Stimulated activated CD4-positive, alpha-beta T cell treated with anti-CD3 and anti-CD28 coated beads, Interleukin-1b, Interleukin-23, amount 100 ng/mL, for 1 hour (primary cell): ENCODE measurements at regions not wholly inside any gene's neighbourhood (a gene's known extent, or its start where the extent isn't known, plus 50 kb on each side); places are given as distances from the start of the nearest gene placed in this dataset.
"Not testable (repeated sequence)": the region's sequence is repeated elsewhere in the genome, so short reads cannot be mapped to it uniquely, and the experiment has no call there.

Experiments
- DNase-seq, 2 donors: peaks; one replicate each; pipeline ENCODE4 v3.0.0-alpha.2; 2020; ENCODE audit warnings: low read depth in 2 of 2

DNA sequence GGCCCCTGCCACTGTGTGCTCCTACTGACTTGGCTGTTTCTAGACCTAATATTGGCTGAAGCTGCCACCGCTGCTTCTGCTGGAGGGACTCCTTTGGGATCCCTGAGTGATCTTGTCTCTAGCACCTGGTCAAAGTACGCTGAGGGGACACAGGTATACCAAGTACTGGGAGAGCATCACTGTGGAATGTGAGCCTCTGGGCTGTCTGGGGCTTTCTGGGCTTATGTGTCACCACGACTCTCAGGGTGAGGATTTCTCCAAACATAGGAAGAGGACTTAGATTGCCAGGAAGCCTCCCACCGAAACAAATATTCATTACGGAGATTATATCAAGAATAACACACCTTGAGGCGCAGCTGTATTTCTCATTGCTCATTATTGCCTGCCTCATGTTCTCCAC lies 435.8 kb downstream of the HS3ST3B1 start:
- DNase-seq, result no peak

DNA sequence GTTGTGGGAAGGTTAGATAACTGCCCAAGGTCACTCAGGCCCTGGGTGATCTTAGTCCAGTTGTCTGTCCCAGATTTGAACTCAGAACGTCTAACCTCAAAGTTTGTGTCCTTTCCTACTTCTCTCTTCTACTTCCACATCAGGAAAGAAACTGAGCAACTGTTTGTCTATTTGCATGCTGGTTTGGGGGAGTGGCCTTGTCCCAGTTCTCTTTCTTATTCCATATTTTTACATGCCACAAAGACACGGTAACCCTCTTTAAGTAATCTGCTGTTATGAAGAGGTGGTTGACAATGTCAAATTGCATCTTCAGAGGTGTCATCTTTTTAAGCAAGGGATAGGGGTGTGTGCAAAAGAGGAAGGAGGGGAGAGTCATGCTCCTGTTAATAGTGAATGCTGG lies 432.5 kb downstream of the HS3ST3B1 start:
- no peak for DNase-seq

DNA sequence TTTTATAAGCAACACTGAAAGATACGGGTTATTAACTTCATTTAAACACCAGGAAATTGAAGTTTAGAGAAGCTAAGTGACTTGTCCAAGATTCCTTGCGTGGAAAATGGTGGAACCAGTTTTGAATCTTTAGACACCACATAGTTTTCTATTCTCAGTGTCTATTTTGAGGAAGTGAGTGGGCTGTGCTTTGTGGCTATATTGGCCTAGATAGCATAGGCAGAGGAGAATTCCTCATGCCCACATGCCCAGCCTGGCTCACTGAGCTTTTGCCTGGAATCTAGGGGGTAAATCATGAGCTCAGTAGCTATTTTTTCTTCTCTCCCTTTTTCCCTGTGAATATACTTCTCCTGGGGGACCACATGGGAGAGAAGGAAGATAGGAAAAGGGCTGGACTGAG lies 431.3 kb downstream of the HS3ST3B1 start:
- DNase-seq, result no peak

DNA sequence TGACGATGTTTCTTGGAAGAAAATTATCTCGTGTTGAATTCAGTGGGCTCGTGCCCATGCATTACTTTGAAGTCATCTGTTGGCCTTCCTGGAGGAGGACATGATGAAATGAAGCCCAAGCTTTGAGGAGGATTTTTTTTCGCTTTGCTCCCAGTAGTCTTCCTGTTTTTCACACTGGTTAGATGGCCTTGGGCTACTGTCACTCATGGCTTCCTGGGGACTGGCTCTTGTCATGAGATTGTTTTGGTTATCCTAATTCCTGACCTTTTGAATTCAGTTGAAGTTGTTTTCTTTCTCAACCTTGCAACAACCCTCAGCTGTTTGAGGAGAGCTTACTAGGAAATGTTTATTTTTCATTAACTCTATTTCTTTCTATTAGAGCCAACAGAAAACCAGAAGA lies 430.7 kb downstream of the HS3ST3B1 start:
- DNase-seq, result no peak

DNA sequence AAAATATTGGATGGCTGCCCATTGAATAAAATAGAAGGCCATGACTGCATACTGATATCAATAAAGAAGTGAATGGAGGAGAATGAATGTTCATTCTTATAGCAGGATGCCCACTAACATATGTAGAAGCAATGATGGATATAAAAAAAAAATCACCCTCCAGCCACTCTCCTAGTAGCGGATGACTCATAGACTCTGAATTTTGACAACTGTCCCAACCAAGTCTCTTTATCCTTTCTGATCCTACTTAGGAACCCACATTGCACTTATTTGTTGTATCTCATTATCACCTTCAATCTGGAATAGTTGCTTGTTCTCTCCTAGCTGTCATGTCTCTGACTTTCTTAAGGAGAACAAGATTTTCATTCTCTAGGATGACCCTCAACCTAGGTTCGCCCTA lies 429.9 kb downstream of the HS3ST3B1 start:
- DNase-seq, result no peak

DNA sequence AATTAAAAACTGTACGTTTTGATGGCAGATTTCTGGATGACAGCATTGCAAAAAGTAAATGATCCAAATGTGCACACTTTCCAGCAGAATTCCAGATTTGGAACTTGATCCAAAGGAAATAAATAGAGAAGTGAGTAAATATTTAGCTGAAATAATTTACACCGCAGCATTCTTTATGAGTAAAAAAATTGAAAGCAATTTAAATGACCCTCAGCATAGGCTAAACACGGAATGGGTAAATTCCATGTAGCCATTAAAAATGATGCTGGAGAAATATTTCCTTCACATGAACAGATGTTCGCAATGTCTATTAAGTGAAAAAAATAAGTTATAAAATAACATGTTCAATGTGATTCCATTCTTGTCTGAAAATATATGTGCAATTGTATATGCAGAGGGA lies 424.8 kb downstream of the HS3ST3B1 start:
- DNase-seq, result no peak

DNA sequence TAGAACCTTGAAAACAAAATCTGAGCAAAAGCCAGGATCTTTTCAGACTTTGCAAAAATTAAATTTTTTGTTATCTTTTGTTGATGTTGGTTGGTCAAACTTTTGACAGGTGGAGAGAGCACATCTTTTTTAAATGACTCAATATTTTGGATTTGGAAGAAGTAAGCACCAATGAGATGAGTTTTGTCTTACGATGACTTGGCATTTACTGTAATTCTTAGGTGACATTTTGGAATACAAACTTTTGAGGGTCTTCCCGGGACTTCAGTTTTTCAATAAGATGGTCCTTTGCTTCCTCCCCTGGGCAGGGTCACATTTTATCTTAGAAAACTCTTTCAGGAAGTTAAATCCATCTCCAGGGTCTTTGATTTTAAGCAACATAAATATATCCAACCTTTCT lies 423.9 kb downstream of the HS3ST3B1 start:
- DNase-seq, result no peak

DNA sequence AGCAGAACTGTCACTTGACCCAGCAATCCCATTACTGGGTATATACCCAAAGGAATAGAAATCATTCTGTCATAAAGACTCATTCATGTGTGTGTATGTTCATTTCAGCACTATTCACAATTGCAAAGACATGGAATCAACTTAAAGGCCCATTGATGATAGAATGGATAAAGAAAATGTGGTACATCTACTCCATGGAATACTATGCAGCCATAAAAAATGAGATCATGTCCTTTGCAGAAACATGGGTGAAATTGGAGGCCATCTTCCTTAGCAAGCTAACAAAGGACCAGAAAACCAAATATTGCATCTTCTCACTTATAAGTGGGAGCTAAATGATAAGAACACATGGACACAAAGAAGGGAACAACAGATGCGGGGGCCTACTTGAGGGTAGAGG lies 422.5 kb downstream of the HS3ST3B1 start:
- not testable (repeated sequence) for DNase-seq

DNA sequence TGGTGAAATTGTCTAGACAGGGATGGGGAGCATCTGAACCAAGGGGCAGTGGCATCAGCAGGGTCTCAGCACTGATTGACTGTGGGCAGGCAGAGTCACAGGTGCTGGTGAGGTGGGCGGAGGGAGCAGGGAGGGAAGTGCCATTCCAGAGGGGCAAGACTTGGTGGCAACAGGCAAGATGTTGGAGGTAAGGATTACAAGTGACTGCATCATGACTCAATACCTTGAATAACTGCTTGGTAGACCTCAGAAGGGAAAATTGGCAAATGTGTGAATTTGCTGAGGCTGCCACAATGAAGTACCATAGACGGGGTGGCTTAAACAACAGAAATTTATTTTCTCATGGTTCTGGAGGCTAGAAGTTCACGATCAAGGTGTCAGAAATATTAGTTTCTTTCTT lies 419.1 kb downstream of the HS3ST3B1 start:
- no peak for DNase-seq

DNA sequence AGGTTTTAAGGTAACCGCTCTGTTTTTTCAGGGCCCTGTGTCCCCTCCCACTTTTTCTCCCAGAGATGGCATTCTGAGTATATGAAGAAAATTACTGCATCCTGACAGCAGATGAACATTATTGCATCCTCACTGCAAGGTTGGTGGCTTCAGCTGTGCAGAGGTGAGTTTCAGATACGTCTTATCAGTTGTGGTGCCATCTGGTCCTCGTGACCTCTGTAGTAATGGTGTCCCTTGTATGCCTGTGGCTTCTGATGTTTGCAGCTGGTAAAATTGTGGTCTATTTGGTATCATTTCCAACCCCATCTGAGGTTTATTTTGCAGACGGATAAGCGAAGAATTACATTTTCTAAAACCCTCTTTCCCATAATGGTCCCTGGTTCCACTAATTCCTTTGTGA lies 417.0 kb downstream of the HS3ST3B1 start:
- DNase-seq, result no peak

DNA sequence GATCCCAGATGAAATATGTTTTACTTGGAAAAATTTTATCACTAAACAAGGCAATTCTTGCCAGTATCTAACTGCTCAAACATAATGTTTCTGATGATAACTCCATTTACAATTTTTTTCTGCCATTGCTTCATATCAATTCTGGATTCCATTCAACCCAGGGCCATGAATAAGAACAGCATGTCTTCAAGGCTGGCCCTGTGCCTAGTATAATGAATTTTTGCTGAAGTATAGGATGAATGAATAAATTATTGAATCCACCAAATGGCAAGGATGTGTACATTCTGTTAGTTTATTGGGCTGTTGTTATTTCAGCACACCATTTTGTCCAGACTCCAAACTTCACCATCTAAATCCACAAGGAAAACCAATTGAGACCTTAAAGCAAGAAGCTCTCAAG lies 414.7 kb downstream of the HS3ST3B1 start:
- DNase-seq, result no peak

DNA sequence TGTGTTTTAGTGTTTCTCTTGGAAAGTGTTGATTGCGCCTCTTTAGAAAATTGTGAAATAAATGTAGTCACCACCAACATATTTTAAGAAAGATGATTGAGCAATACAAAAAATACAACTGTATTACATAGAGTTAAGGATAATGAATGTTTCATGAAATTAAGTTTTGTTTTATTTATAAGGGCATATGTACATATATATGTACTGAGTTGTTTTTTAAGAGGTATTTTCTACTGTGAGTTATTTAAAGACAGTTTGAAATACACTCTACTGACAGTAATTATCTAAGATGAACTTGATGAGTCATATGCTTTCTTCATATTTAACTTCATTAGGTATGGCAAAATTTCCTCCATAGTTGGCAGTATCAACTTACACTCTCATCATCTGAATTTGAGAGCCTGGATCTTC lies 411.7 kb downstream of the HS3ST3B1 start:
- no peak for DNase-seq

DNA sequence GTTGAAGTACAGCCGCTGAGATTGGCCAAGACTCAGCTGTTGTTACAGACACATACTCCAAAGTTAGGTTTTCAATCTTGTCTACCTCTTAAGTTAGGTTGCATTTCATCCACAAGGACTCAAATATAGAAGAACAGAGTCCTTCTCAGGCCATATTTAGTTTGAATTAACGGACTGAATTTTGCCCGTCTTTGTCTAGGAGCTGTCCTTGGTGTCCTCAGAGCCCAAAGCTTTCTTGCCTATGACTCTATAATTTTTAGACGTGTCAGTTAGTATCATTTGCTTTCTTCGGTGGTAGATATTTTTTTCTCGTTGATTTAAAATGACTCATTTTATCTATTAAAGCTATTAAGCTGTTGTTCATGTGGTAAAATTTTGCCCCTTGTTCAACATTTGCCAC lies 403.2 kb downstream of the HS3ST3B1 start:
- DNase-seq, result no peak

DNA sequence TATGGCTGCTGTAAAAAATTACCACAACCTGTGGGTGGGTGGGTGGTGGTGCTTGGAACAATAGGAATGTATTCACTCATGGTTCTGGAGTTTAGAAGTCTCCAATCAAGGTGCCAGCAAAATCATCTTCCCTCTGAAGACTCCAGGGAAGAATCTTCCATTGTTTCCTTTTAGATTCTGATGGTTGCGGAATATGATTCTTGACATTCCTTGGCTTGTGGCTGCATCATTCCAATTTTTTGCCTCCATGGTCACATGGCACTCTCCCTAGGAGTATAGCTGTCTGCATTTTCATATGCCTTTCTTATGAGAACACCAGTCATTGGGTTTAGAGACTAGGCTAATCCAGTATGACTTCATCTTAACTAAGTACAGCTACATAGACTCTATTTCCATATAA lies 401.0 kb downstream of the HS3ST3B1 start:
- DNase-seq, result no peak

DNA sequence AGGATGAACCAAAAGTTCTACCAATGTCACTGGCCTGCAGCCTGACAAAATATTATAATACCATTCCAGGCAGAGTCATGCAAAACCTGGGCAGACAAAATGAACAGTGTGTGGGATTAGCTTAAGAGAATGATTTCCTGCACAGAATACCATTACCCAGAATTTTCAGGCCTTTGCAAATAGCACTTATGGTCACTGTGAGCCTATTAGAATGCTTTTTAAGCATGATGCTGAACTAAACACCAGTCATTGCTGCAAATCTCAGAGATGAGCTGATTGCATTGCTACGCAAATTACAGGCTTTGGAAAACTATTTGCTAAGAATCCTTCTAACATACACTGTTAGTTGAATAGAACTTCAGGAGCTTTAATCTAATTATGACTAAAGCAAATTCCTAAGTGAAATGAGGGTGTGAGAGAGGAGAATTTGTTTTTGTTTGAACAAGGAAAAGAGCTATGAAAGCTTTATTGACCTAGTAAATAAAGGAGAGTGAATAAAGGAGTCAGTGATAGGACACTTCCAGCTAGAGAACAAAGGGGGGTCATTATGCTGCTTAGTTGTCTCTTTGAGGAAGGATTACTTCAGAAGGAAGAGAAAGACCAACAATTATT lies 398.8 kb downstream of the HS3ST3B1 start:
- DNase-seq, result no peak

DNA sequence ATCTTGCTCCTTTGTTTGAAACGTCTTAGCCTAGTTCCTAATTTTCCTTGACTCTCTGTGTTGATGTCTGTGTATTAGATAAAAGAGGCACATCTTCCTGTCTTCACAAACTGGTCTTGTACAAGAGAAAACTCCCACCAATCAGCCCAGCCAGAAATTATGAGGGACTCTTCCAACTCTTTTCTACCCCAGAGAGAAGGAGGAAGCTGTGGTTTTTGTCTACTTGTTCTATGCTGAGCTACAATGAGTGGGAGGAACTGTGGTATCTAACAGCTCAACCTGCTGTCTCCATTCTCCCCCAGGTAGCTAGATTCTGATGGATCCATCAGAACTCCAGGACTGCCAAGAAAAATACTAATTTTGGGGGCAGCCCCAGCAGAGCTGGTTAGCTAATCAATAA lies 392.5 kb downstream of the HS3ST3B1 start:
- DNase-seq, result no peak

DNA sequence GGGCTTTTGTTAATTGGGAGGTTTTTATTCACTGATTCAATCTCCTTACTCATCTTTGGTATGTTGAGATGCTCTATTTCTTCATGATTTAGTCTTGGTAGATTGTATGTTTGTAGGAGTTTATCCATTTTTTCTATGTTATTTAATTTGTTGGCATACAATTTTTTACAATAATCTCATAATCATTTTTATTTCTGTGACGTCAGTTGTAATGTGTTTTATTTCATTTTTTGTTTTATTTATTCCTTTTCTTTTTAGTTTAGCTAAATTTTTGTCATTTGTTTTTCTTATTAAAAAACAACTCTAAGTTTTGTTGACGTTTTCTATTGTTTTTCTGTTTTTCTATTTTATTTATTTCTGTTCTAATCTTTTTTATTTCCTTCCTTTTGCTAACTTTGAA lies 389.8 kb downstream of the HS3ST3B1 start:
- DNase-seq, result no peak

DNA sequence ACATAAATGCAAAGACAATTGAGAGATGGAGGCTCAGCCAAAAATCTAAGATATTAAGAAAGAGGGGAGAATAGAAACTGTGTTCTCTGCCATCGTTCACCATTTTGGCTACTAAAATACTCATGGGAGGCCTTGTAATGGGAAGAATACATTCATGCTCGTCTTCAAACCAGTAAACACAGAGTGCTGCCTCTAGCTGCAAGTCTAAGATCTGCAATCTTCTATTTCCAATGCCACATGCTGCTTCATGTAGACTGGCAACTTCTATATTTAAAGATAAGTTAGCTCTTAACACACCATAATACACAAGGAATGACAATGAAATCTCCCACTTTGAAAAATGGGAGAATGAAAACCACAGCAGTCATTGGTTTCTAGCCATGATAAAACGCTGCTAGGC lies 387.3 kb downstream of the HS3ST3B1 start:
- no peak for DNase-seq

DNA sequence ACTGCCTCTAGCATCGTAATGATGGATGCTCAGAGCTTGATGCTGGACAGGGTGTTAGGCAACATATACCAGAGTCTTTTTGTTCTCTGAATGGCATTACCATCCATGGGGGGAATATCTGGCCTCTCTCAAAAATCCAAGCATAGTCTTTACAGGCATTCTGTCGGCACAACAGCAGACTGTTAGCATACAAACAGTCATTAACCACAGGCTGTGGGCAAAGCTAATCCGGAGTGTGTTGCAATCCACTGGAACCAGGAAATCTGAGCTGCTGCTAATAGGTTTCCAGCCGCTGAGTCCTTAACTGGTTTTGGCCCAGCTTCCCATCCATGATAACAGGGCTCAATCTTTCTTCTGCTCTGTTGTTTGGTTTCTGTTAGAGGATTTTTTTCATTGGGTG lies 371.9 kb downstream of the HS3ST3B1 start:
- no peak for DNase-seq

DNA sequence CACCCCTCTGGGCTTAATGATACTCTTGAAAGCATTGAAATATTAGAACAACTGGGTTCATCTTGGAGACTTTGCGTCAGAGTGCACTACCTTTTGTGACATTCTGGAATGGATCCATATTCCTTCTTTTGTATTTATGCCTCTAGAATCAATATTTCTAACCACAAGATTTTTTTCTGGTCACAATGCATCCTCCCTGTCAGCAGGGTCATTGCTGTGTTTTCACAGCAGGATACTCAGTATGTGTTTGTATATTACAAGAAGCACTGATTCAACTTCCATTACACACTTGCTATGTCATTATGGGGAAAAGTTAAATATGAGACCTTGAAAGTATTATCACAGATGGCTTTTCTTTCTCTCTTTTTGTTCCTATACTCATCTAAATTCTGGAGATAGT lies 370.0 kb downstream of the HS3ST3B1 start:
- no peak for DNase-seq

DNA sequence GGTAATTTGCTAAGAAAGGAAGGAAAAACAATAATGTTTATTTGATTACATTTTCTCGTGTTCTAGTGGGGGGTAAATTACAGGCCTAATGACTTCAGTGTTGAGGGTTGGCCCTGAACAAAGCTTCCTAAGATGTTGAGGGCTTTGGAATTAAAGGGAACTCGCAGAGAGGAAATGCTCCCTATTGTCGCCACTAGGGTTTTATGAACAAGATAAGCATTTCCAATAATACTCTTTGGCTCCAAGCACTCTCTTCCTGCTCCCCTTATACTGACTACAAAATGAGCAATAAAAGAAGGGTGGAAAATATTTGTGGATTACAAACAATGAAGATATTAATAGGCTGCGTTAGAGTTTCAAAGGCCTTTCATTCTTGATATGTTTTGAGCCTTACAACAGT lies 363.6 kb downstream of the HS3ST3B1 start:
- DNase-seq, result no peak

DNA sequence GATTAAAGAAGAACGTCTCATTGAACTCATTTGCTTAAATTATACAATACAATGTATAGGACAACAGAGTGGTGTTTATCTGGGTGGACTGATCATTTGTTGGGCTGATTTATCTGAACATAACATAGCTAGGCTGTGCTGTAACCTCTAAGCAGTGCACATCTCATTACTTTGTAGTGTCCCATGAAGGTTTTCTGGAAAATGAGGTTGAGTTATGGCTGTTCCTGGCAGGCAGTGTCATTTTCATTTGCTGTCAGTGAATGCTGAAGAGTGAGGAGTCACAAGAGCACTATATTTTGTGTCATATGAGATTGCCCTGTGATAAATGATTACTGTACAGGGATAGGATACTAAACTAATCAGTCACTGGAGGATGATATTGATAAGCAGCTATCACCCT lies 340.2 kb downstream of the HS3ST3B1 start:
- DNase-seq, result no peak

DNA sequence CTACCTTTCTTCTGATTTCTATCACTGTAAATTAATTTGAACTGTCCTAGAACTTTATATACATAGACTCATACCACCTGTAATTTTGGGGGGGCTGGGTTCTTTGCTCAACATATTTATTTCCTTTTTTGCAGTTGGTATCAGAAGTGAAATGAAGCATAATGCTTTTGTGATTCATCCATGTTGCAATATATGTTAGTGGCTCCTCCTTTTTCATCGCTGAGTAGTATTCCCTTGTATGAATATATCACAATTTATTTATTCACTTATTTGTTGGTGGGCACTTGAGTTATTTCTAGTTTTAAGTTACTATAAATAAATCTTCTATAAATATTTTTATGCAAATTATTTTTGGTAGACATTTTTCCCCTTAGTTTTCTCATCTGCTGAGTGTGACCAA lies 336.4 kb downstream of the HS3ST3B1 start:
- no peak for DNase-seq

DNA sequence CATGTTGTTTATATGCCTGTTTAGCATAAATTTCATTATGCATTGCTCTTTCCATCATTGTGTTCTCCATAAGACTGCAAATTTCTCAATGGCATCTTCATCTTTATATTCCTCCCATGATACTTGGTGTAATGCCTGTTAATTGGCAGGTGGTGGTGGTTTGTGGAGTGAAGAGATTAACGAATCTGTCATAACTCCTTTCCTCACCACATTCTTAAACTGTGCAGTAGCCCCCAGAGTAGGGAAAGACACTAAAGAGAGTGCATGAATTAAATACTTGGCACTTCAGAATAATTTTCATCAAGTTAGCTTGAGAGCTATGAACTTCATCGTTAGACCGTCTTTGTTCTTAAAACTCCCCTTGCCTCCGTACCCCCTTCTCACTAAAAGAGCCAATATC lies 329.7 kb downstream of the HS3ST3B1 start:
- no peak for DNase-seq

DNA sequence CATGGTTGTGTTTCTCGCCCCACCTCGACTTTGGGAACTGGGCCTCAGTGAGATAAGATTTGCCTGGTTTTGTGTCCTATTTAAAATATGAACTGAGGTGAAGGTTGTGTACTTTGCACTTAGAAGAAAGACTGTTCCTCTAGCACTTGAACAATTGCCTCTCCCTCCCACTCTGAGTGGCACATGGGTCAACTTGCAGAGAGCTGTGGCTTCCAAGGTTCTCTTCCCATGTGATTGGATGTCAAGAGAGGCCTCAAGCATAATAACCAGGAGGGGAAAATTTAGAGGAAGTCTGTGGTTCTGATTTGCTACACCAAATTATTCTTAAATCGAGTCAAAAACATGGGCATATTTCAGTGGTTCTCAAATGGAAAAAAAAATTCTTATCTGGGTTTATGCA lies 329.2 kb downstream of the HS3ST3B1 start:
- no peak for DNase-seq
